ENCODE measurements at regions not wholly inside any gene's neighbourhood (a gene's known extent, or its start where the extent isn't known, plus 50 kb on each side); places are given as distances from the start of the nearest gene placed in this dataset.
A peak's percentile ranks its signal among the peaks of the same experiment; 100 is the strongest.

DNA sequence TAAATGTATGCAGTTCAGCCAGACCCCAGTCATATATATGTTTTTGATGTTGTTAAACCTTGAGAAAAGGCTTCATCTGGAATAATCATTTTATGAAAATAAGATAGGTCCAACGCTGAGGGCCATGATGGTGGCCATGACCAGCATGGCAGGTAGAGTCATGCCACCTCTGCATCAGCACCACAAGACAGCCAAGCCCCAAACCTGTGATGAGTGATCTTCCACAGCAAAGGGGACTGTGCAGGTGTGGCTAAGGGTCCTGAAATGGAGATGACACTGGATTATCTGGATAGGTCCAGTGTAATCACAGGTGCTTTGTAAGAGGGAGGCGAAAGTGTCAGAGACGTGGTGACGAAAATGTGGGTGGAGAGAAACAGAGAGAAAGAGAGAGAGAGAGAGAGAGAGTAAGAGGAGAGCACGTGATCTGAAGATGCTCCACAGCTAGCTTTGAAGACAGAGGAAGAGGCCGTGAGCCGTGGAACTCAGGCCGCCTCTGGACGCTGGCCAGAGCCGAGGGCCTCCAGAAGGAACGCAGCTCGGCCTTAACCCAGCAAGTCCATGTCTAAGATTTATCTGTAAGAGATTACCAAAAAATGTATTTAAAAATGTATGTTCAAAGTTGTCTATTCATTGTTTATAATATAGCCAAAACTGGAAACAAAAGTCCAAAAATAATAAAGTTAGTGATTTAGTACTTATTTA is 304.4 kb upstream of the SHH start:
- no peak for DNase-seq (ENCODE audit: low read depth in 4 of 4, low spot score in 3 of 4)

DNA sequence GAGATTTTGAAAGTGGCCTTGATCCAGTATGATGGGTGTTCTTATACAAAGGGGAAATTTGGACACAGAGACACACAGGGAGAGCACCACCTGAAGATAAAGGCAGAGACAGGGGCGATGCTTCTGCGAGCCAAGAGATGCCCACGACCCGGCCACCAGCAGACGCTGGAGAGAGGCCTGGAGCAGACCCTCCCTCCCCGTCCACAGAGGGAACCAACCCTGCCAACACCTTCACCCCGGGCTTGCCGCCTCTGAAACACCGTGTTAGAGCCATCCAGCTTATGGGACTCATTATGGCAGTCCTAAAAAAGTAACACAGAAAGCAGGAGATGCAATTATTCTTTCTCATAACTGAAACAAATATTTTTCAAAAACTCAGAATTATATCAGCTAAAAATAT is 303.3 kb upstream of the SHH start:
- DNase-seq (ENCODE audit: low read depth in 4 of 4, low spot score in 3 of 4): no peak

DNA sequence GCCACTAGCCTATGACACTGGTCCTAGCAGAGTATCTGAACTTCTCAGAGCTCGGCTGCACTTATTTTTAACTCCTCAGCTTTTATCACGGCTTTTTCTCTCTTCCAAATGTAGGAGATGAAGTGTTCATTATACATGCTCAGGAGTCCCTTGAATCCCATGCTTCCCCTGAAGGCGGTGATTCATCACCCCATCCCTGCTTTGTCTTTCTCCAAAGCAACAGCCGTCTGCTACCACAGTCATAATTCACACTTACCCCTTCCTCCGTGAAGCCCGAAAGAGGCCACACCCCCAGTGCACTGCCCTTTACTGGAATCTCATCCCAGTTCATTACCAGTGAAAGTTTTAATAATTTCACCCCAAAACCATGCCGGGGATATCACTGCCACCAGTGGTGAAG is 301.5 kb upstream of the SHH start:
- DNase-seq (ENCODE audit: low read depth in 4 of 4, low spot score in 3 of 4): no peak

DNA sequence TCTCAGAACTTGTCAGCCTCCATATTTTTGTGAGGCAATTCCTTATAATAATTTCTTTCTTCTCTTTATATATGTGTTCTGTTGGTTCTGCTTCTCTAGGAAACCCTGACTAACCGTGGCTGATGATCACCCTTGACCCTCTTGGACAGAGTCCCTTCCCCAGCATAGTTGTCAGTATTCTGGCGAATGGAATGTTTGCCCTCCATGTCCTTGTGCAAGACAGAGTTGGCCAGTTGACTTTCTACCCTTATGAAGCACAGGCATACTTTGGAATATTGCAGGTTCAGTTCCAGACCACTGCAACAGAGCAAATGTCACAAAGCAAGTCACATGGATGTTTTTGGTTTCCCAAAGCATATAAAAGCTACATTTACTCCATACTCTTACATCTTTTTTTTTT is 297.7 kb upstream of the SHH start:
- DNase-seq (ENCODE audit: low read depth in 4 of 4, low spot score in 3 of 4): no peak

DNA sequence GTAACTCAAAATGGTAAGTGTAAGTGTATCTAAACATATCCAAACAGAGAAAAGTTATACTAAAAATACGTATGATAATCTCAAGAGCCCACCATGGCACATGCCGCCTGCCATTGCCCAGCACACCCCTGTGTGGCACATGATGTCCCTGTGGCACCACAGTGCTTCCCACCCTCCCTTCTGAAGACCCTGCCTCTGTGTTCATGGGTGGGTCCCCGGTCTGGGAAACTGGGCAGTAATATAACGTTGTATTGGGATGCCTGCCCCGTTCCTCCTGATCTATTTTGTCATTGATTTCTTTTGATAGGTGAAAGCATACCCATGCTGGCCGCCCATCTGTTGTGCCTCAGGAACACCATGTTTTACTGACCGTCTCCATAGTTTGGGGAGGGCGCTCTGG is 296.8 kb upstream of the SHH start:
- no peak for DNase-seq (ENCODE audit: low read depth in 4 of 4, low spot score in 3 of 4)

DNA sequence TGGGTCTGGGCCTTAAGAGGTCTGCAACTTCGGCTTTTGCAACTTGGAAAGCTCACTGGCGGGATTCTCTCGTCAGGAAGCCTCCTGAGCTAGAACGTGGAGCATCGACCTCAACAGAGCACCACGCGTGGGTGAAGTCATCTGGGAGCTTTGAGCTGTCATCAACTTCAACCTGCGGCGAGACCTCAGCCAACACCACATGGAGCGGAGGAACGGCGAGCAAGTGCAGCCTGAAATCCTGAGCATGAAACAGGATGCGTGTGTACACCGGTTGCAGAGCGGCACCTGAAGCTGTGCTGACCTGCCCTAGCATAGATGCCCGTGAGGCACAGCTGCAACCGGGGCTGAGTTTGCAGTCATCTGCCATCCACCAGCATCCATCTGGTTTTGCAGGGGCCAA is 295.7 kb upstream of the SHH start:
- no peak for DNase-seq (ENCODE audit: low read depth in 4 of 4, low spot score in 3 of 4)

DNA sequence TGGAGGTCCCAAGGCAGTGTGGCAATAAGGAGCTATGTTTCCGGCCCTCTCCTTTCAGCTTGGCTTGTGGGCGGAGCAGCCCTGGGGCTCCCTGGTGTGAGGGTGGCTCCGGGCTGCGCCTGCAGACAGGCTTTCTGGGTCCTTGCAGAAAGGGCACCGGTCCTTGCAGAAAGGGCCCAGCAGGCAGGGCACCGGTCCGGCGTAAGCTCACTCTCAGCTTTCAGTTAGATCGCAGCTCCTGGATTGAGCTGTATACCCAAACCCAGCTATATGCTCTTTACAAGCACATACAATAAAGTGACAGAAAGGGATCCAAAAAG is 293.8 kb upstream of the SHH start:
- DNase-seq (ENCODE audit: low read depth in 4 of 4, low spot score in 3 of 4): no peak

DNA sequence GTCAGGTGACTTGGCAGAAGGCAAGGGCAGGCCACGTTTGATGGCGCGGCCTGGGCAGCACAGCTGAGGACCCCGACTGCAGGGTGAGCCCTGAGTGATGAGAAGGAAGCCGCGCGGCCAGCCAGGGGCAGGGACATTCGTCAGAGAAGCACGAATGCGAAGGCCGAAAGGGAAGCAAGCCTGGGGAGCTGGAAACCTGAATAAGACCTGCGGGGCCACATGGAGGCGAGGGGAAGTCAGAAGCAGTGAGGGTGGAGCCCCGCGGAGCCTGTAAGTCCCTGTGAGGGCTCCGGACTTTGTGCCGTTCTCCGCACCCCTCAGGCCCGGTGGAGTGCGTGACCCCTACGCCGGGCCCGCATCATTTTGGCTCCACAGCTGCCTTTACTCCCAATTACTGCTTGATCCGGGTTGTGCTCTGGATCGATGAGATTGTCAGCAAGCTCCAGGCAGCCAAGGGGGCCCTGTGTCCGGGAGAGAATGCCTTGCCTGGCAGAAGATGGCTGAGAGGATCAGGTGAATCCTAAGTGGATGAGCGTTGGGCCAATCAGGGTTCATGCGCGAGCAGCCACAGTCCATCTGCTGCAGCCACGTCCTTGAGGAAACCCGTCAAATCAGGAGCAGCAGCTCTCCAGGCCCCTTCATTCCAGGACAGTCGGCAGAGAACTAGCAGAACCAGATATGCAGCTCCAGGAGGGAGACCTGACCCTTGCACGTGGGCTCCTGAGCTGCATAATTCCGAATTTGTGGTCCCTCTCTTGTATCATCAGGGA is 293.3 kb upstream of the SHH start:
- no peak for DNase-seq (ENCODE audit: low read depth in 4 of 4, low spot score in 3 of 4)

DNA sequence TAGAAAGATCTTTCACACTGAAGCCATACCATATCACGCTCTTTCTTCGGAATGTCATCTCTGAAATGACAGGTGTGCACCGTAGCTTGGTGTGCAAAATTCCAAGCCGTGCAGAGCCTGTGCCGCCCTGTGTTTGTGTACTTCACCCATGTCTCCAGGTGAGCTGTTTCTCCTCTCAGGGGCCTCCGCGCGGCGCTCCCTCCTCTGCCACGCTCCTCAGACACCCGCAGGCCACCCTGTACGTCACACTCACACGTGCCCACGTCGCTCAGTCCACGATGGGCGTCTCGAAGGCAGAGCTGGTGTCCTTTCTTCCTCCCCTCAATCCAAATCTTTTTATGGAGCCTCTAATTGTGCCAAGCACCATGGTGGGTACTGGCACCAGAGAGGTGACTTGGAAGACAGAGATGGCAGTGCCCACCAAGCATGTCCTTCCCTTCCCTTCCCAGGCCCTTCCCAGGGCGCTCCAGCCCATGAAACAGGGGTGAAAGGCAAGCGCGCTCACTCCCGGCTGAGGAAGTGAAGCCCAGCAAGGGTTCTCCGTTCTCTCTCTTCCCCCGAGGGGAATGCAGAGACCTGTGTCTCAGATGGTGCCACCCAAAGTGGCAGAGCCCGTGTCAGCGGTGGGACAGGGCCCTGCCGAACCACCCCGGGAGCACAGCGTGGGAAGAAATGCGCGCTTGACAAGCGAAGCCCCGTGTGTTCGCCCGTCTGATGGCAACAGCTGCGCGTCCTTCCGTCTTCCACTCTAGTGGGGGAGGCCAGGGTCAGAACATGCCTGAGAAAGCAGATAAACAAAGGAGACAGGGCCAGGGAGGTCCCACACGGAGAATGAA is 292.5 kb upstream of the SHH start:
- DNase-seq (ENCODE audit: low read depth in 4 of 4, low spot score in 3 of 4): no peak

DNA sequence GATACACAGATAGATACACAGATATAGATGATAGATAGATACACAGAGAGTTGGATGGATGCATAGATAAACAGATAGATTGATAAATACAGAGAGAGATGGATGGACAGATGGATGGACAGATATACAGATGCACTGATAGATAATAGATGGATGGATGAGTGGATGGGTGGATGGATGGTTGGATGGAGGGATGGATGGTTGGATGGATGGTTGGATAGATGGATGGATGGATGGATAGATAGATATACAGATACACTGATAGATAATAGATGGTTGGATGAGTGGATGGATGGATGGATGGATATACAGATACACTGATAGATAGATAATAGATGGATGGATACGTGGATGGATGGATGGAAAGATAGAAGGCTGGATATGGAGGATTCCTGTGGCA is 290.0 kb upstream of the SHH start:
- no peak for DNase-seq (ENCODE audit: low read depth in 4 of 4, low spot score in 3 of 4)

DNA sequence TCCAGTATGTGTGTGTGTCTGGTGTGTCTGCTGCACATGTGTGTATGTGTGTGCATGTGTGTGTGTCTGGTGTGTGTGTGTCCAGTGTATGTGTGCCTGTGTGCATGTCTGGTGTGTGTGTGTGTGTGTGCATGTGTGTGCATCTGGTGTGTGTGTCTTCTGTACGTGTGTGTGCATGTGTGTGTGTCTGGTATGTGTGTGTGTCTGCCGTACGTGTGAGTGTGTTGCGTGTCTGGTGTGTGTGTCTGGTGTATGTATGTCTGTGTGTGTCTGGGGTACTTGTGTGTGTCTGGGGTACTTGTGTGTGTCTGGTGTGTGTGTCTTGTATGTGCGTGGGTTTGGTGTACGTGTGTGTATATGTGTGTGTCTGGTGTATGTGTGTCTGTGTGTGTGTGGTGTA is 289.1 kb upstream of the SHH start:
- no peak for DNase-seq (ENCODE audit: low read depth in 4 of 4, low spot score in 3 of 4)

DNA sequence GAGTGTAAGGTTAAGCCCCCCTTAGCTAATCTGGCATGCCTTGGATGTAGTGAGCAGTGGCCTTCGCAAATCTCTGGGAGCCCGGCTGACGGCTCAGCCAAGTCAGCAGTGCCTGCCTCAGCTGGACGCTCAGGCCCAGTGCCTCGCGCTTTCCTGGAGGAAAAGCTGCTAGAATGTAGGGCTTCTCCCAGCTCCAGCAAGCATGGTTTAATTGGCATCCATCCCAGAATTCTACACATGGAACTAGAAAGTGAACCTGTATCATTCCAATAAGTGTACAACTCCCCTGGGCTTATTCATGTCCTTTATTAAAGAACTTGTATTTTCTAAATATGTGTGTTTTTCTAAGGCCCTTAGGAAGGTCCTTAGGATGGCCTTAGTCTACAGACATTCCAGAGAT is 287.8 kb upstream of the SHH start:
- DNase-seq (ENCODE audit: low read depth in 4 of 4, low spot score in 3 of 4): no peak

DNA sequence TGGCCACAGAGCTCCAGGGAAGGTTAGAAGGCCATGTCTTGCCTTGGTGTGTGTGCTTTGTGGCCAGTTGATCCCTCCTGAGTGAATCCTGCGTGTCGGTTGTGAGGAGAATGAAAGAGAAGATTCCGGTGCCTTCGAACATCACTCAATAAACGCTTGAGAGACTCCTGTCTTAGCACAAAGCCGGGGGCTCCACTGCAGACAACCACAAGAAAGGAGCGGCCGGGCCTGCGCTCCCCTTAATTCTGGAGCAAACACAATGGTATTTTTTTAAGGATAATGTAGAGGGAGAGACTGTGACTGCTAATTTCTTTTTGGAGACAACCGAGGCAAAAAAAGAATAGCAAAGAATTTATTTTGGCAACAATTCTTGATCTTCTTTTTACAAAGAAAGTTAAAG is 286.8 kb upstream of the SHH start:
- no peak for DNase-seq (ENCODE audit: low read depth in 4 of 4, low spot score in 3 of 4)

DNA sequence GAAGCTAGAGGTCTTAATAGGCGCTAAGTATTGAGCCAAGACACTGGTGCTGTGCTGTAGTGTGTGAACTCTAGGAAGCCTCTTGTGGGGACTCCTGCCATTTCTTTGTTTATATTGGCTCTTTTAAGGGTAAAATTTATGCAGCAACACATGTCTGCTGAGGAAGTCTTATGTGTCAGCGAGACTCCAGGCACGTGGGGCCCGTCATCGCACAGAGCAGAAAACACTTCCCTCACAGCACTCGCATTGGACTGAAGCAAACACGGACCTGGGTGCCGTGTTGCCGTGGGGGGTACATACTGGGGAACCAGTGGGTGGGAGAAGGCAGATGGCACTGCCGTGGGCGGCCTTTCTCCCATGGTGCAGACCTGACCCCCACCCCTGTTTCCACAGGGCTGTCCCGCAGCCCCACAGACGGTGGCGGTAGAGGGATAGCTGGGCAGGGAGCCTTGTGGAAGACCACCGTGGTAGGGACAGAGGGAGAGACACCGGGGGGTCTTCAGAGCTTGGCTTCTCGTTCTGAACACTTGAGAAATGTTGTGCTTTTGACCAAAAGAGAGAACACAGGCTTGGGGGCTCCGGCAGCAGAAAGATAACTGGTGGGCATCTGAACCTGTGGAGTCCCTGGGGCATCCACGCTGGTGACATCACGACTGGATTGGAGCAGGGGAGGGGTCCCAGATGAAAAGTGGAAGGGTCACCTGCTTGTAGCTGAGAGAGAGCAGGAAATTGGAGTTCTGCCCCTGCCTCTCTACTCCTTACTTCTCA is 284.7 kb upstream of the SHH start:
- peak in 3 of 4 donors; percentile 27 to 39 (median 38) for DNase-seq (ENCODE audit: low read depth in 4 of 4, low spot score in 3 of 4)

DNA sequence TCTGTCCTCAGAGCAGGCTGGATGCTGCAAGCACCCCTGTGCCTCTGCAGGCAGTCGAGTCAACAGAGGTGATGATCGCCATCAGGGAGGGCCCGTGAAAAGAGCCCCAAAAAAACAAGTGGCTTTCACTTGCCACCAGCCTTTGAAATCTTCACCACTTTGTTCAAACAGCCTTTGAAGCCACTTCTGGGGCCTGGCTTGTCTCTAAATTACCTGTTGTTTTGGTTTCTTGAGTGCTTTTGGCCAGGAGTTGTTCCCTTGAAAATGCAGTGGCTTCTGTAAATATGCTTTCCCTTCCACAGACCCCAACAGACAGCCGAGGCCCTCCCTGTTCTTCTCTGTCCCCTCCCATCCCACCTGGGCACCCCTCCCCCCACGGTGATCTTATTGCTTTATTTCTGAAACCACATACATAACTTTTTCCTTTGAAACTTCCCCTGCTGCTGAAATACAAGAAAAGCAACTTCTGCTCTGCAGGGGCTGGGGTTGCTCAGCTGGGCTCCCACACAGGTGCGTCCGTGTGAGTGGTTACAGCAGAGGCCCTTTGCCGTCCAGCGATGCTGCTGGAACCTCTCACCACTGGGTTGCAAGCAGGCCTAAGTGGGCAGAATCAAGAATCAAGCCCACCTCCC is 283.8 kb upstream of the SHH start:
- DNase-seq (ENCODE audit: low read depth in 4 of 4, low spot score in 3 of 4): no peak

DNA sequence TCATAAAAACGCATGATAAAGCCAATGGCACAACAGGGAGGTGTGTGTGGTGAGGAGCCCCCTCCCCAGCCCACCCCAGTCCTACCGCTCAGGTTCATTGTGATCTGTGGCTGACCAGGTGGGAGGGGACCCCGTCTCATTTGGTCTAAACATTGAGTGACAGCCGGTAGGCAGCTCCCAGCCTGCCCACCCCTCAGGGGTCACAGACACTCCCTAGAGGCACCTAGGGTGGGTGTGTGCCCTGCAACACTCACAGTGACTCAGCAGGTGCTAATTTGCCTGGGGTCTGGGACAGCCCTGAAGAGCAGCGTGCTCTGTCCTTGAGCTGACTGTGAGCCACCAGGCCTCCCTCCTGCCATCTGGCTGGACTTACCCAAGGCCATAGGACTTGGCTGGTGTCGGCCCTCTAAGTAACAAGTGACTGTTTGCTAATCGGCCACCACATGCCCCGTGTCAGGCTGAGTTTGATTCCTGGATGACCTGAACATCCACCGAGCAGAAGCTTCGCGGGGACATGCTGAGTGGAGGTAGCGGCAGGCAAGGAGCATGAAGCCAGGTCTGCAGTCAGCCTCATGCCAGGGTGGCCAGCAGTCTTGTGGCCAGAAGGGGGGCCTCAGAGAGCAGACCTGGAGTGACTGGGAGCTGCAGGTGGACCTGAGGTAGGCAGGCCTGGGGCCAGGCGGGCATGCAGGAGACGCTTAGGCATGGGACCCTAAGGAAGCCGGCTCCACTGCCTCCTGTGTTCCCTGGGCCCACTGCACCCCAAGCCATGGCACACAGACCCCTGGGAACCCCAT is 282.3 kb upstream of the SHH start:
- no peak for DNase-seq (ENCODE audit: low read depth in 4 of 4, low spot score in 3 of 4)

DNA sequence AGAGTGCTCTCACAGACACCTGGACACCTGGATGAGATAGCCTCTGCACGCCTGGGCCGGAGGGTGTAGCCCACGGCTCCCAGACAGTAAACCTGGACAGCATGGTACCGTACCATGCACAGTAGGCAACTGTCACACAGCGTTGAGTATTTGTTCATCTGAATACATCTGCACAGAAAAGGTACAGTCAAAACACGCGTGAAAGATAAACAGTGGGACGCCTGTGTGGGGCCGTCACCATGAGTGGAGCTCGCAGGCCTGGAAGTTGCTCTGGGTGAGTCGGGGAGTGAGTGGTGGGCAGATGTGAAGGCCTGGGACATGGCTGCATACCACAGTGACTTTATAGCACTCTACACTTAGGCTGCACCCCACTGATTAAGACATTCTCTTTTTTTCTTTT is 280.0 kb upstream of the SHH start:
- DNase-seq (ENCODE audit: low read depth in 4 of 4, low spot score in 3 of 4): no peak

DNA sequence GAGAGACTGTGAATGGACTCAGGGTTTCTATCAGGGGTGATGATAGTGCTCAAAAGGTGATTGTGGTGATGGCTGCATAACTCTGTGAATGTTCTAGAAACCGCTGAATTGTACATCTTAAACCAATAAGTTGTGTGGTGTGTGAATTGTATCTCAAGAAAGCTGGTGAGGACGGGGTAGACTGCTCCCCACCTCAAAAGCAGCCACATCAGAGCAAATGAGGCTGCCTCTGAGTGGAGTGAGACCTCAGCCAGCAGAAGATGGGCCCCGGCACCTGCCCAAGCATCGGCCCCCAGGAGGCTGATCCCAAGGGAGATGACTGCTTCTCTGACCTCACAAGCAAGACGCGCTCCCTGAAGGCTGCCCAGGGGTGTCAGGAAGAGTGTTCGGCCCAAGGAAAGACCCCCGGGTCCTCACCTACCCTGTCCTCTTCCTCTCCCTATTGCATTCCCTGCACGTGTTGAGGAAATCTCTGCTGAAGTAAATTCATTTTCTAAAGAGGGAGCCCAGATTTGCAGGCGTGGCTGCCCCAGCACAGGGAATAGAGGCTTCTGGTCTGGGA is 279.3 kb upstream of the SHH start:
- no peak for DNase-seq (ENCODE audit: low read depth in 4 of 4, low spot score in 3 of 4)

DNA sequence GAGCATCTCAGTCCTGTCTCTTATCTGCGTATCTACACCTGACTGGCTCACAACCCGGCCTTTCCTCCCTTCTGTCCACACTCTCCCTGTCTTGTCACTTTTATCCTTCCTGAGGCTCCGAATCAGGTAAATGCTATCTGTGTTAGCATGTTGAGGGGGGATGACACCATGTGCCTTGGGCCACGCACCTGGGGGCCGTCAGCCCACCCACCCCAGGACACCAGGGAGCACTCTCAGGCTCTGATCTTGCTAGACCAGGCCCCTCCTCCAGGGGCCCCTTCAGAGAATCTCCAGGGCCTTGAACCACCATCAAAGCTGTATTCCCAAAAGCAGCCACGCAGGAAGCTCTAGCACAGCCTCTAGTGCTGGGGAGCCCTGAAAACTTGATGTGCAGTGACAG is 278.7 kb upstream of the SHH start:
- DNase-seq (ENCODE audit: low read depth in 4 of 4, low spot score in 3 of 4): no peak
